ENCODE measurements at regions not wholly inside any gene's neighbourhood (a gene's known extent, or its start where the extent isn't known, plus 50 kb on each side); places are given as distances from the start of the nearest gene placed in this dataset.

DNA sequence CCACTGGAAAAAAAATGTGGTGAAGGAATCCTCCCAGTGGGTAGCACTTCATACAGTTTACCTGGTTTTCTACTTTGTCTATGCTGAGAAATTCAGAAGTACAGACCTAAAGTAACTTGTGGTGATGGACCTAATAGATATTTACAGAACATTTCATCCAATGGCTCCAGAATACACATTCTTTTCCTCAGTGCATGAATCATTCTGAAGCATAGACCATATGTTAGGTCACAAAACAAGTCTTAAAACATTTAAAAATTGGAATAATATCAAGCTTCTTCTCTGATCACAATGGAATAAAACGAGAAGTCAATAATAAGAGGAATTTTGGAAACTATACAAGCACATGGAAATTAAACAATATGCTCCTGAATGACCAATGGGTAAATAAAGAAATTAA lies 450.1 kb upstream of the INTU start:
- TF ChIP-seq, protein P1, sequence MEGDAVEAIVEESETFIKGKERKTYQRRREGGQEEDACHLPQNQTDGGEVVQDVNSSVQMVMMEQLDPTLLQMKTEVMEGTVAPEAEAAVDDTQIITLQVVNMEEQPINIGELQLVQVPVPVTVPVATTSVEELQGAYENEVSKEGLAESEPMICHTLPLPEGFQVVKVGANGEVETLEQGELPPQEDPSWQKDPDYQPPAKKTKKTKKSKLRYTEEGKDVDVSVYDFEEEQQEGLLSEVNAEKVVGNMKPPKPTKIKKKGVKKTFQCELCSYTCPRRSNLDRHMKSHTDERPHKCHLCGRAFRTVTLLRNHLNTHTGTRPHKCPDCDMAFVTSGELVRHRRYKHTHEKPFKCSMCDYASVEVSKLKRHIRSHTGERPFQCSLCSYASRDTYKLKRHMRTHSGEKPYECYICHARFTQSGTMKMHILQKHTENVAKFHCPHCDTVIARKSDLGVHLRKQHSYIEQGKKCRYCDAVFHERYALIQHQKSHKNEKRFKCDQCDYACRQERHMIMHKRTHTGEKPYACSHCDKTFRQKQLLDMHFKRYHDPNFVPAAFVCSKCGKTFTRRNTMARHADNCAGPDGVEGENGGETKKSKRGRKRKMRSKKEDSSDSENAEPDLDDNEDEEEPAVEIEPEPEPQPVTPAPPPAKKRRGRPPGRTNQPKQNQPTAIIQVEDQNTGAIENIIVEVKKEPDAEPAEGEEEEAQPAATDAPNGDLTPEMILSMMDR (IDR thresholded peaks at IDR 0.05; ENCODE audit: extremely low read depth in 1 of 2, insufficient read depth in 1 of 2, low read depth in 1 of 2, low read length in 2 of 2) = no peak
- no peak for TF ChIP-seq POLR2AphosphoS5 (IDR thresholded peaks at IDR 0.05; ENCODE audit: insufficient read depth, low read depth, low read length)
- no peak for TF ChIP-seq POLR2A (IDR thresholded peaks at IDR 0.05; ENCODE audit: low read depth, low read length)
